SK-N-SH treated with all-trans-retinoic acid at 6 μM for 48 hours (cell line): ENCODE measurements at regions not wholly inside any gene's neighbourhood (a gene's known extent, or its start where the extent isn't known, plus 50 kb on each side); places are given as distances from the start of the nearest gene placed in this dataset.

ENCODE experiments used
- ATAC-seq: fragments of 200-7000 bp; cut with Tn5 transposase; 3 replicates; pipeline ENCODE4 v1.9.1; 2020; ENCODE audit warnings: mild to moderate bottlenecking, moderate library complexity
- ARNTL ChIP-seq: fragments of 450-650 bp; formaldehyde crosslinking; IDR thresholded peaks from 2 replicates; pipeline ENCODE4 v1.5.0; 2020; ENCODE audit warnings: low read depth, mild to moderate bottlenecking, moderate library complexity, borderline replicate concordance
- CSDC2 ChIP-seq: fragments of 250-450 bp; sonication (Bioruptor Pico); IDR thresholded peaks from 2 replicates; pipeline ENCODE4 v1.5.0; 2020; ENCODE audit warnings: mild to moderate bottlenecking, moderate library complexity
- CSRNP3 ChIP-seq: fragments of 250-450 bp; sonication (Bioruptor Pico); IDR thresholded peaks from 2 replicates; pipeline ENCODE4 v1.5.1; 2021; ENCODE audit warnings: mild to moderate bottlenecking, moderate library complexity
- ESRRG ChIP-seq: fragments of 250-450 bp; sonication (Bioruptor Pico); IDR thresholded peaks from 2 replicates; pipeline ENCODE4 v1.6.1; 2021; ENCODE audit warnings: mild to moderate bottlenecking
- GLIS3 ChIP-seq: fragments of 250-450 bp; sonication (Bioruptor Pico); IDR thresholded peaks from 2 replicates; pipeline ENCODE4 v1.5.0; 2020; ENCODE audit warnings: mild to moderate bottlenecking, moderate library complexity
- ISL1 ChIP-seq: fragments of 250-450 bp; sonication (Bioruptor Pico); IDR thresholded peaks from 2 replicates; pipeline ENCODE4 v2.1.2; 2022; ENCODE audit warnings: mild to moderate bottlenecking, moderate library complexity
- OSR1 ChIP-seq: fragments of 250-450 bp; sonication (Bioruptor Pico); IDR thresholded peaks from 2 replicates; pipeline ENCODE4 v1.8.0; 2022; ENCODE audit warnings: moderate library complexity, mild to moderate bottlenecking, inconsistent platforms
- PATZ1 ChIP-seq: fragments of 250-450 bp; sonication (Bioruptor Pico); IDR thresholded peaks from 2 replicates; pipeline ENCODE4 v1.8.0; 2020; ENCODE audit warnings: mild to moderate bottlenecking, moderate library complexity, borderline replicate concordance
- POU6F1 ChIP-seq: fragments of 250-450 bp; sonication (Bioruptor Pico); IDR thresholded peaks from 2 replicates; pipeline ENCODE4 v1.8.0; 2021; ENCODE audit warnings: low read depth, mild to moderate bottlenecking, moderate library complexity, borderline replicate concordance
- PPARA ChIP-seq: fragments of 250-450 bp; sonication (Bioruptor Pico); IDR thresholded peaks from 2 replicates; pipeline ENCODE4 v1.5.0; 2020; ENCODE audit warnings: mild to moderate bottlenecking, borderline replicate concordance
- RARB ChIP-seq: fragments of 250-450 bp; sonication (Bioruptor Pico); IDR thresholded peaks from 2 replicates; pipeline ENCODE4 v1.8.0; 2021; ENCODE audit warnings: mild to moderate bottlenecking, moderate library complexity
- SNAI2 ChIP-seq: fragments of 250-450 bp; sonication (Bioruptor Pico); IDR thresholded peaks from 2 replicates; pipeline ENCODE4 v1.5.0; 2020; ENCODE audit warnings: mild to moderate bottlenecking, moderate library complexity
- TCF4 ChIP-seq: fragments of 250-450 bp; sonication (Bioruptor Pico); IDR thresholded peaks from 2 replicates; pipeline ENCODE4 v1.8.0; 2021; ENCODE audit warnings: mild to moderate bottlenecking, moderate library complexity, borderline replicate concordance
- TOX ChIP-seq: fragments of 250-450 bp; sonication (Bioruptor Pico); IDR thresholded peaks from 2 replicates; pipeline ENCODE4 v1.8.0; 2021; ENCODE audit warnings: mild to moderate bottlenecking, moderate library complexity, borderline replicate concordance
- ZC3H10 ChIP-seq: fragments of 250-450 bp; sonication (Bioruptor Pico); IDR thresholded peaks from 2 replicates; pipeline ENCODE4 v1.5.1; 2021; ENCODE audit warnings: mild to moderate bottlenecking, moderate library complexity
- ZFP3 ChIP-seq: fragments of 250-450 bp; sonication (Bioruptor Pico); IDR thresholded peaks from 2 replicates; pipeline ENCODE4 v1.5.0; 2020; ENCODE audit warnings: mild to moderate bottlenecking, moderate library complexity
- ZNF565 ChIP-seq: fragments of 450-650 bp; formaldehyde crosslinking; conservative IDR thresholded peaks from 2 replicates; pipeline ENCODE4 v1.5.0; 2020; ENCODE audit warnings: low read depth, mild to moderate bottlenecking, moderate library complexity
- ZNF8 ChIP-seq: fragments of 450-650 bp; formaldehyde crosslinking; IDR thresholded peaks from 2 replicates; pipeline ENCODE4 v1.5.0; 2020; ENCODE audit warnings: mild to moderate bottlenecking, moderate library complexity
- TF ChIP-seq, protein P1 (sequence below): fragments of 250-450 bp; sonication (Bioruptor Pico); IDR thresholded peaks from 2 replicates; pipeline ENCODE4 v1.5.1; 2020; ENCODE audit warnings: low read depth, mild to moderate bottlenecking, moderate library complexity
- TF ChIP-seq, protein P2 (sequence below): fragments of 250-450 bp; sonication (Bioruptor Pico); IDR thresholded peaks from 2 replicates; pipeline ENCODE4 v1.5.0; 2020; ENCODE audit warnings: mild to moderate bottlenecking, moderate library complexity

GRCh38 chr13:23022704-23023103 is 158.1 kb upstream of the SGCG start:
- no peak for ATAC-seq
- TF ChIP-seq ZNF565 (CRISPR knock-in tag) (no peak), GLIS3 (CRISPR knock-in tag) (no peak), CSDC2 (CRISPR knock-in tag) (no peak), TCF4 (CRISPR knock-in tag) (no peak), ZNF8 (CRISPR knock-in tag) (no peak), ARNTL (no peak), PATZ1 (no peak), SNAI2 (CRISPR knock-in tag) (no peak), CSRNP3 (CRISPR knock-in tag) (no peak), ESRRG (CRISPR knock-in tag) (no peak), TOX (CRISPR knock-in tag) (no peak), POU6F1 (CRISPR knock-in tag) (no peak)

GRCh38 chr13:23025864-23026608 is 154.7 kb upstream of the SGCG start:
- no peak for TF ChIP-seq PATZ1
- no peak for TF ChIP-seq ARNTL
- TF ChIP-seq ZNF8 (CRISPR knock-in tag) = no peak
- TF ChIP-seq ISL1 (CRISPR knock-in tag) = no peak
- TF ChIP-seq, protein P1, sequence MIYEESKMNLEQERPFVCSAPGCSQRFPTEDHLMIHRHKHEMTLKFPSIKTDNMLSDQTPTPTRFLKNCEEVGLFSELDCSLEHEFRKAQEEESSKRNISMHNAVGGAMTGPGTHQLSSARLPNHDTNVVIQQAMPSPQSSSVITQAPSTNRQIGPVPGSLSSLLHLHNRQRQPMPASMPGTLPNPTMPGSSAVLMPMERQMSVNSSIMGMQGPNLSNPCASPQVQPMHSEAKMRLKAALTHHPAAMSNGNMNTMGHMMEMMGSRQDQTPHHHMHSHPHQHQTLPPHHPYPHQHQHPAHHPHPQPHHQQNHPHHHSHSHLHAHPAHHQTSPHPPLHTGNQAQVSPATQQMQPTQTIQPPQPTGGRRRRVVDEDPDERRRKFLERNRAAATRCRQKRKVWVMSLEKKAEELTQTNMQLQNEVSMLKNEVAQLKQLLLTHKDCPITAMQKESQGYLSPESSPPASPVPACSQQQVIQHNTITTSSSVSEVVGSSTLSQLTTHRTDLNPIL (CRISPR knock-in tag) = no peak
- TF ChIP-seq OSR1 (CRISPR knock-in tag) = no peak
- TF ChIP-seq ZC3H10 (CRISPR knock-in tag) = no peak
- no peak for TF ChIP-seq POU6F1 (CRISPR knock-in tag)
- TF ChIP-seq PPARA = no peak
- no peak for TF ChIP-seq ZNF565 (CRISPR knock-in tag)
- TF ChIP-seq RARB (CRISPR knock-in tag) = no peak
- TF ChIP-seq TOX (CRISPR knock-in tag) = no peak
- TF ChIP-seq CSRNP3 (CRISPR knock-in tag) = no peak
- TF ChIP-seq ZFP3 (CRISPR knock-in tag) = no peak
- TF ChIP-seq CSDC2 (CRISPR knock-in tag) = no peak
- no peak for TF ChIP-seq GLIS3 (CRISPR knock-in tag)
- TF ChIP-seq, protein P2, sequence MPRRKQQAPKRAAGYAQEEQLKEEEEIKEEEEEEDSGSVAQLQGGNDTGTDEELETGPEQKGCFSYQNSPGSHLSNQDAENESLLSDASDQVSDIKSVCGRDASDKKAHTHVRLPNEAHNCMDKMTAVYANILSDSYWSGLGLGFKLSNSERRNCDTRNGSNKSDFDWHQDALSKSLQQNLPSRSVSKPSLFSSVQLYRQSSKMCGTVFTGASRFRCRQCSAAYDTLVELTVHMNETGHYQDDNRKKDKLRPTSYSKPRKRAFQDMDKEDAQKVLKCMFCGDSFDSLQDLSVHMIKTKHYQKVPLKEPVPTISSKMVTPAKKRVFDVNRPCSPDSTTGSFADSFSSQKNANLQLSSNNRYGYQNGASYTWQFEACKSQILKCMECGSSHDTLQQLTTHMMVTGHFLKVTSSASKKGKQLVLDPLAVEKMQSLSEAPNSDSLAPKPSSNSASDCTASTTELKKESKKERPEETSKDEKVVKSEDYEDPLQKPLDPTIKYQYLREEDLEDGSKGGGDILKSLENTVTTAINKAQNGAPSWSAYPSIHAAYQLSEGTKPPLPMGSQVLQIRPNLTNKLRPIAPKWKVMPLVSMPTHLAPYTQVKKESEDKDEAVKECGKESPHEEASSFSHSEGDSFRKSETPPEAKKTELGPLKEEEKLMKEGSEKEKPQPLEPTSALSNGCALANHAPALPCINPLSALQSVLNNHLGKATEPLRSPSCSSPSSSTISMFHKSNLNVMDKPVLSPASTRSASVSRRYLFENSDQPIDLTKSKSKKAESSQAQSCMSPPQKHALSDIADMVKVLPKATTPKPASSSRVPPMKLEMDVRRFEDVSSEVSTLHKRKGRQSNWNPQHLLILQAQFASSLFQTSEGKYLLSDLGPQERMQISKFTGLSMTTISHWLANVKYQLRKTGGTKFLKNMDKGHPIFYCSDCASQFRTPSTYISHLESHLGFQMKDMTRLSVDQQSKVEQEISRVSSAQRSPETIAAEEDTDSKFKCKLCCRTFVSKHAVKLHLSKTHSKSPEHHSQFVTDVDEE = no peak
- ATAC-seq = no peak
